H1 (cell line): ENCODE measurements at regions not wholly inside any gene's neighbourhood (a gene's known extent, or its start where the extent isn't known, plus 50 kb on each side); places are given as distances from the start of the nearest gene placed in this dataset.

Experiments used
- RNF2 ChIP-seq: fragments of 200-900, 300-1000 bp; sonication (generic); IDR thresholded peaks from 2 replicates; pipeline ENCODE4 v1.7.1; 2016; ENCODE audit warnings: borderline replicate concordance, low read depth, mild to moderate bottlenecking, antibody characterized with exemption, low read length; ENCODE audit not compliant: poor library complexity, severe bottlenecking; ENCODE audit errors: missing control alignments

- TF ChIP-seq RNF2 = no peak
- TF ChIP-seq, all 59 proteins: peak for 0
Observed at GRCh38 chr4:115343171-115343570, 229.8 kb upstream of the NDST4 start (continued).
